ENCODE measurements at regions not wholly inside any gene's neighbourhood (a gene's known extent, or its start where the extent isn't known, plus 50 kb on each side); places are given as distances from the start of the nearest gene placed in this dataset.

- H2AFZ ChIP-seq (ENCODE audit: low read length) = no peak overlapping the region
- H3K36me3 ChIP-seq (ENCODE audit: insufficient read depth, low read length) = peaks cover 4% of the 10 kb centered on the region; the same call in 1 of the 2 replicates
- DNase-seq (ENCODE audit: low spot score) = no peak
- H3K9me2 ChIP-seq (ENCODE audit: insufficient read depth, low read length) = no peaks in the 10 kb centered on the region
- intact Hi-C loops (cut with micrococcal nuclease; ENCODE audit: unreplicated experiment) = no loop called here
- H3K4me3 ChIP-seq (ENCODE audit: low read depth, low read length, poor library complexity, severe bottlenecking) = no peak overlapping the region
- ChIA-PET CTCF (ENCODE audit: unreplicated experiment) (no interaction called here), POLR2A (interaction anchor here (0.6 kb wide), 1 partner anchor 11 kb away, joined by 3 read pairs; no protein-coding TSS in a partner anchor)
- H3K27ac ChIP-seq (ENCODE audit: low read depth, low read length, poor library complexity, severe bottlenecking) = no peak overlapping the region
- H3K4me1 ChIP-seq (ENCODE audit: insufficient read depth, low read length, poor library complexity, severe bottlenecking) = peaks cover 4% of the 10 kb centered on the region
- no peaks in the 10 kb centered on the region for H3K79me2 ChIP-seq (ENCODE audit: insufficient read depth, low read depth, low read length)
- TF ChIP-seq, protein P1, sequence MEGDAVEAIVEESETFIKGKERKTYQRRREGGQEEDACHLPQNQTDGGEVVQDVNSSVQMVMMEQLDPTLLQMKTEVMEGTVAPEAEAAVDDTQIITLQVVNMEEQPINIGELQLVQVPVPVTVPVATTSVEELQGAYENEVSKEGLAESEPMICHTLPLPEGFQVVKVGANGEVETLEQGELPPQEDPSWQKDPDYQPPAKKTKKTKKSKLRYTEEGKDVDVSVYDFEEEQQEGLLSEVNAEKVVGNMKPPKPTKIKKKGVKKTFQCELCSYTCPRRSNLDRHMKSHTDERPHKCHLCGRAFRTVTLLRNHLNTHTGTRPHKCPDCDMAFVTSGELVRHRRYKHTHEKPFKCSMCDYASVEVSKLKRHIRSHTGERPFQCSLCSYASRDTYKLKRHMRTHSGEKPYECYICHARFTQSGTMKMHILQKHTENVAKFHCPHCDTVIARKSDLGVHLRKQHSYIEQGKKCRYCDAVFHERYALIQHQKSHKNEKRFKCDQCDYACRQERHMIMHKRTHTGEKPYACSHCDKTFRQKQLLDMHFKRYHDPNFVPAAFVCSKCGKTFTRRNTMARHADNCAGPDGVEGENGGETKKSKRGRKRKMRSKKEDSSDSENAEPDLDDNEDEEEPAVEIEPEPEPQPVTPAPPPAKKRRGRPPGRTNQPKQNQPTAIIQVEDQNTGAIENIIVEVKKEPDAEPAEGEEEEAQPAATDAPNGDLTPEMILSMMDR (conservative IDR thresholded peaks at IDR 0.05; ENCODE audit: low read length) = no peak
- TF ChIP-seq EZH2phosphoT487 (IDR thresholded peaks at IDR 0.05; ENCODE audit: borderline replicate concordance, low read depth, low read length) = no peak
- BruUV-seq (replicated peaks) = no TSS peak
- no peaks in the 10 kb centered on the region for H4K20me1 ChIP-seq (ENCODE audit: insufficient read depth, low read length)
- peaks cover 13% of the 10 kb centered on the region; the same call in 1 of the 2 replicates for H3K9me3 ChIP-seq (ENCODE audit: low read length)
- H3K4me2 ChIP-seq (ENCODE audit: low read length) = no peak overlapping the region
Observed at GRCh38 chr3:187873843-187874242, 128.6 kb upstream of the BCL6 start.

DNA sequence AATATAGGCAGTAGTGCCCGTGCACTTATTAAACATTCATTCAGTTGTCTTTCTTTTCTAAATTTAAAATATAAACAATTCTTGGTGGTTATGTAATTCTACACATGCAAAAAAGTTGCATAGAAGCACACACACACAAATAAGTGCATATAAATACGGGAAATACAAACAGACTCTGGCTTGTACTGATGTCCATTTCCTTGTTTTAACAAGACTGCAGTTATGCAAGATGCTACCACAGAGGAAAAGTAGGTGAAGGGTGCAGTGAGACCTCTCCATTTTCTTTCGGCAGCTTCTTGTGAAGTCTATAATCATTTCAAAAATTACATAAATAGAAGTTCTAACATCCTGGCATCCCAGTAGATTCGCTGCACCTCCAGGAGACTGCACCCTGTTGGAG, 130.6 kb upstream of the BCL6 start:
- no peak overlapping the region for H3K27ac ChIP-seq (ENCODE audit: low read depth, low read length, poor library complexity, severe bottlenecking)
- TF ChIP-seq, protein P1 (conservative IDR thresholded peaks at IDR 0.05; ENCODE audit: low read length) = no peak
- no peak for TF ChIP-seq EZH2phosphoT487 (IDR thresholded peaks at IDR 0.05; ENCODE audit: borderline replicate concordance, low read depth, low read length)
- POLR2A ChIA-PET = interaction anchor here (0.6 to 1.6 kb wide), 3 partner anchors 16 to 875 kb away, joined by 3 to 7 read pairs (median 3); no protein-coding TSS in a partner anchor
- H3K36me3 ChIP-seq (ENCODE audit: insufficient read depth, low read length) = no peaks in the 10 kb centered on the region; the same call in 1 of the 2 replicates
- no peak overlapping the region for H2AFZ ChIP-seq (ENCODE audit: low read length)
- DNase-seq (ENCODE audit: low spot score) = no peak
- no peak overlapping the region for H3K4me2 ChIP-seq (ENCODE audit: low read length)
- H3K4me3 ChIP-seq (ENCODE audit: low read depth, low read length, poor library complexity, severe bottlenecking) = no peak overlapping the region
- no peaks in the 10 kb centered on the region for H3K79me2 ChIP-seq (ENCODE audit: insufficient read depth, low read depth, low read length)
- CTCF ChIA-PET (ENCODE audit: unreplicated experiment) = no interaction called here
- peaks cover 9% of the 10 kb centered on the region for H3K4me1 ChIP-seq (ENCODE audit: insufficient read depth, low read length, poor library complexity, severe bottlenecking)
- intact Hi-C loops (cut with micrococcal nuclease; ENCODE audit: unreplicated experiment) = no loop called here
- peaks cover 6% of the 10 kb centered on the region; the same call in 1 of the 2 replicates for H3K9me3 ChIP-seq (ENCODE audit: low read length)
- no TSS peak for BruUV-seq (replicated peaks)
- no peaks in the 10 kb centered on the region for H4K20me1 ChIP-seq (ENCODE audit: insufficient read depth, low read length)
- H3K9me2 ChIP-seq (ENCODE audit: insufficient read depth, low read length) = no peaks in the 10 kb centered on the region

GRCh38 chr3:187878772-187879518, 133.7 kb upstream of the BCL6 start:
- Histone ChIP-seq H3K9me3 (ENCODE audit: low read length) (peaks cover 6% of the 10 kb centered on the region; the same call in 1 of the 2 replicates), H2AFZ (ENCODE audit: low read length) (no peak overlapping the region), H3K36me3 (ENCODE audit: insufficient read depth, low read length) (no peaks in the 10 kb centered on the region; the same call in 1 of the 2 replicates), H4K20me1 (ENCODE audit: insufficient read depth, low read length) (no peaks in the 10 kb centered on the region), H3K9me2 (ENCODE audit: insufficient read depth, low read length) (no peaks in the 10 kb centered on the region), H3K27ac (ENCODE audit: low read depth, low read length, poor library complexity, severe bottlenecking) (no peak overlapping the region), H3K4me2 (ENCODE audit: low read length) (no peak overlapping the region), H3K4me3 (ENCODE audit: low read depth, low read length, poor library complexity, severe bottlenecking) (no peak overlapping the region), H3K79me2 (ENCODE audit: insufficient read depth, low read depth, low read length) (no peaks in the 10 kb centered on the region), H3K4me1 (ENCODE audit: insufficient read depth, low read length, poor library complexity, severe bottlenecking) (peaks cover 9% of the 10 kb centered on the region)
- no peak for TF ChIP-seq EZH2phosphoT487 (IDR thresholded peaks at IDR 0.05; ENCODE audit: borderline replicate concordance, low read depth, low read length)
- TF ChIP-seq, protein P1 (conservative IDR thresholded peaks at IDR 0.05; ENCODE audit: low read length) = no peak
- POLR2A ChIA-PET = interaction anchor here (1.4 to 1.6 kb wide), 3 partner anchors 10 to 35 kb away, joined by 3 to 4 read pairs (median 4); no protein-coding TSS in a partner anchor
- intact Hi-C loops (cut with micrococcal nuclease; ENCODE audit: unreplicated experiment) = no loop called here
- BruUV-seq (replicated peaks) = no TSS peak
- CTCF ChIA-PET (ENCODE audit: unreplicated experiment) = interaction anchor here (0.6 kb wide), 1 partner anchor 370 kb away, joined by 3 read pairs; no protein-coding TSS in a partner anchor
- no peak for DNase-seq (ENCODE audit: low spot score)
